ENCODE measurements at regions not wholly inside any gene's neighbourhood (a gene's known extent, or its start where the extent isn't known, plus 50 kb on each side); places are given as distances from the start of the nearest gene placed in this dataset.

GRCh38 chr10:10807106-10807505, 210.6 kb upstream of the CELF2 start:
- H3K27me3 ChIP-seq (replicated peaks in 1 of 2; ENCODE audit: control insufficient read depth in 2 of 2, insufficient read depth in 2 of 2, low read length in 1 of 2): no peaks in the 10 kb centered on the region
- DNase-seq (ENCODE audit: low read depth, low spot score) (no peak), ATAC-seq (no peak), FAIRE-seq (no peak)
- BruUV-seq (replicated peaks): no TSS peak
- no peaks in the 10 kb centered on the region for H3K4me1 ChIP-seq (ENCODE audit: control insufficient read depth, insufficient read depth, low read length)
- POLR2A ChIA-PET: no interaction called here
- H3K9ac ChIP-seq (ENCODE audit: control insufficient read depth, insufficient read depth, low read length): no peak overlapping the region
- 4% methylated on average over 1 of the region's 1 CpG for WGBS (ENCODE audit: insufficient coverage, insufficient replicate concordance, low lambda C conversion rate, missing lambda C conversion rate)
- H2AFZ ChIP-seq (ENCODE audit: control insufficient read depth, low read depth, low read length): no peak overlapping the region
- no peak overlapping the region for H3K4me3 ChIP-seq
- H3K27ac ChIP-seq (ENCODE audit: control insufficient read depth, insufficient read depth): no peak overlapping the region
- H4K20me1 ChIP-seq (ENCODE audit: control insufficient read depth, insufficient read depth): no peaks in the 10 kb centered on the region
- in situ Hi-C loops (cut with MboI): no loop called here
- no peak overlapping the region for H3K4me2 ChIP-seq (ENCODE audit: control insufficient read depth, insufficient read depth)
- H3K79me2 ChIP-seq (ENCODE audit: control insufficient read depth, insufficient read depth, low read length): no peaks in the 10 kb centered on the region
- no peak for TF ChIP-seq ATF2 (IDR thresholded peaks at IDR 0.05; ENCODE audit: low read length)
- no peak for TF ChIP-seq CHD4 (IDR thresholded peaks at IDR 0.05)
- TF ChIP-seq GABPA (IDR thresholded peaks at IDR 0.05; ENCODE audit: low read depth): no peak
- no peak for TF ChIP-seq MEF2A (IDR thresholded peaks at IDR 0.05; ENCODE audit: insufficient read depth, low read depth, low read length)
- SMC1A ChIA-PET (ENCODE audit: uncharacterized antibody, unreplicated experiment): no interaction called here
- CTCF ChIA-PET: interaction anchor here (0.6 kb wide), 1 partner anchor 708 kb away, joined by 3 read pairs; no protein-coding TSS in a partner anchor
- RAD21 ChIA-PET (ENCODE audit: unreplicated experiment): no interaction called here
- no peaks in the 10 kb centered on the region for H3K9me3 ChIP-seq (replicated peaks; ENCODE audit: control insufficient read depth, insufficient read depth, low read length)
- no peaks in the 10 kb centered on the region for H3K36me3 ChIP-seq (ENCODE audit: control insufficient read depth in 2 of 2, insufficient read depth in 2 of 2, low read length in 1 of 2)
- intact Hi-C loops (cut with micrococcal nuclease; ENCODE audit: unreplicated experiment): no loop called here

DNA sequence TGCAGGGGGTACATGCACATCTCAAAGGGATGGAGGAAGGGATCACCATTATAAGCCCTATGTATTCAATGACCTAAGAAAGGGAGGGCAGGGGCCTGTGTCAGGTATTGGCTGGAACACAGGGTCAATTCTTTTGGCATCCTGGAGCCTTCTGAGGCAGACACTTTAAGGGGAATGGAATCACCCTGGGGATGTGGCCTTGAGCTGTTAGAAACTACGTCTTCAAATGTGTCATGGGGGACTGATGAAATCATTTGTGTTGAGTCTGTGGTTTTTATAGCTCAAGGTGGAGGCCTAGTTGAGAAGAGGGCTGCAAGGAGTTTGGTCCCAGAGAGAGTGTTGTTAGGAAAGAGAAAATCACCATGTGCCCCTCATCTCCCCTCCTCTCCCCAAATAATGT, 206.1 kb upstream of the CELF2 start:
- RAD21 ChIA-PET (ENCODE audit: unreplicated experiment): no interaction called here
- no peak for TF ChIP-seq ATF7 (IDR thresholded peaks at IDR 0.05; ENCODE audit: low read depth)
- no peak for TF ChIP-seq ATF3 (IDR thresholded peaks at IDR 0.05; ENCODE audit: borderline replicate concordance, extremely low read depth, low read depth, low read length)
- TF ChIP-seq, protein P1, sequence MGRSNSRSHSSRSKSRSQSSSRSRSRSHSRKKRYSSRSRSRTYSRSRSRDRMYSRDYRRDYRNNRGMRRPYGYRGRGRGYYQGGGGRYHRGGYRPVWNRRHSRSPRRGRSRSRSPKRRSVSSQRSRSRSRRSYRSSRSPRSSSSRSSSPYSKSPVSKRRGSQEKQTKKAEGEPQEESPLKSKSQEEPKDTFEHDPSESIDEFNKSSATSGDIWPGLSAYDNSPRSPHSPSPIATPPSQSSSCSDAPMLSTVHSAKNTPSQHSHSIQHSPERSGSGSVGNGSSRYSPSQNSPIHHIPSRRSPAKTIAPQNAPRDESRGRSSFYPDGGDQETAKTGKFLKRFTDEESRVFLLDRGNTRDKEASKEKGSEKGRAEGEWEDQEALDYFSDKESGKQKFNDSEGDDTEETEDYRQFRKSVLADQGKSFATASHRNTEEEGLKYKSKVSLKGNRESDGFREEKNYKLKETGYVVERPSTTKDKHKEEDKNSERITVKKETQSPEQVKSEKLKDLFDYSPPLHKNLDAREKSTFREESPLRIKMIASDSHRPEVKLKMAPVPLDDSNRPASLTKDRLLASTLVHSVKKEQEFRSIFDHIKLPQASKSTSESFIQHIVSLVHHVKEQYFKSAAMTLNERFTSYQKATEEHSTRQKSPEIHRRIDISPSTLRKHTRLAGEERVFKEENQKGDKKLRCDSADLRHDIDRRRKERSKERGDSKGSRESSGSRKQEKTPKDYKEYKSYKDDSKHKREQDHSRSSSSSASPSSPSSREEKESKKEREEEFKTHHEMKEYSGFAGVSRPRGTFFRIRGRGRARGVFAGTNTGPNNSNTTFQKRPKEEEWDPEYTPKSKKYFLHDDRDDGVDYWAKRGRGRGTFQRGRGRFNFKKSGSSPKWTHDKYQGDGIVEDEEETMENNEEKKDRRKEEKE (IDR thresholded peaks at IDR 0.05): no peak
- no peak for TF ChIP-seq ZNF207 (IDR thresholded peaks at IDR 0.05; ENCODE audit: borderline replicate concordance)
- TF ChIP-seq, protein P2, sequence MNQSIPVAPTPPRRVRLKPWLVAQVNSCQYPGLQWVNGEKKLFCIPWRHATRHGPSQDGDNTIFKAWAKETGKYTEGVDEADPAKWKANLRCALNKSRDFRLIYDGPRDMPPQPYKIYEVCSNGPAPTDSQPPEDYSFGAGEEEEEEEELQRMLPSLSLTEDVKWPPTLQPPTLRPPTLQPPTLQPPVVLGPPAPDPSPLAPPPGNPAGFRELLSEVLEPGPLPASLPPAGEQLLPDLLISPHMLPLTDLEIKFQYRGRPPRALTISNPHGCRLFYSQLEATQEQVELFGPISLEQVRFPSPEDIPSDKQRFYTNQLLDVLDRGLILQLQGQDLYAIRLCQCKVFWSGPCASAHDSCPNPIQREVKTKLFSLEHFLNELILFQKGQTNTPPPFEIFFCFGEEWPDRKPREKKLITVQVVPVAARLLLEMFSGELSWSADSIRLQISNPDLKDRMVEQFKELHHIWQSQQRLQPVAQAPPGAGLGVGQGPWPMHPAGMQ (IDR thresholded peaks at IDR 0.05; ENCODE audit: borderline replicate concordance): no peak
- TF ChIP-seq CBX5 (IDR thresholded peaks at IDR 0.05; ENCODE audit: low read depth): no peak
- TF ChIP-seq CEBPB (IDR thresholded peaks at IDR 0.05; ENCODE audit: borderline replicate concordance in 1 of 2, low read depth in 2 of 2, low read length in 2 of 2): no peak

More for the DNA sequence above, 206.1 kb upstream of the CELF2 start:
- BruUV-seq (replicated peaks): no TSS peak
- H4K20me1 ChIP-seq (ENCODE audit: control insufficient read depth, insufficient read depth): no peaks in the 10 kb centered on the region
- ChIA-PET CTCF (no interaction called here), SMC1A (ENCODE audit: uncharacterized antibody, unreplicated experiment) (no interaction called here), POLR2A (no interaction called here)
- H3K4me1 ChIP-seq (ENCODE audit: control insufficient read depth, insufficient read depth, low read length): no peaks in the 10 kb centered on the region
- intact Hi-C loops (cut with micrococcal nuclease; ENCODE audit: unreplicated experiment) (no loop called here), in situ Hi-C loops (cut with MboI) (no loop called here)
- H3K36me3 ChIP-seq (ENCODE audit: control insufficient read depth in 2 of 2, insufficient read depth in 2 of 2, low read length in 1 of 2): no peaks in the 10 kb centered on the region
- H3K9me3 ChIP-seq (replicated peaks; ENCODE audit: control insufficient read depth, insufficient read depth, low read length): no peaks in the 10 kb centered on the region
- no peak overlapping the region for H3K4me2 ChIP-seq (ENCODE audit: control insufficient read depth, insufficient read depth)
- FAIRE-seq: no peak
- no peak for DNase-seq (ENCODE audit: low read depth, low spot score)
- H3K27me3 ChIP-seq (replicated peaks in 1 of 2; ENCODE audit: control insufficient read depth in 2 of 2, insufficient read depth in 2 of 2, low read length in 1 of 2): no peaks in the 10 kb centered on the region
- no peak overlapping the region for H3K27ac ChIP-seq (ENCODE audit: control insufficient read depth, insufficient read depth)
- no peaks in the 10 kb centered on the region for H3K79me2 ChIP-seq (ENCODE audit: control insufficient read depth, insufficient read depth, low read length)
- no peak overlapping the region for H3K4me3 ChIP-seq
- ATAC-seq: no peak
- no peak overlapping the region for H3K9ac ChIP-seq (ENCODE audit: control insufficient read depth, insufficient read depth, low read length)
- no peak overlapping the region for H2AFZ ChIP-seq (ENCODE audit: control insufficient read depth, low read depth, low read length)
- WGBS (ENCODE audit: insufficient coverage, insufficient replicate concordance, low lambda C conversion rate, missing lambda C conversion rate): 0% methylated on average over 1 of the region's 1 CpG
